GM12865 (cell line): ENCODE measurements at regions not wholly inside any gene's neighbourhood (a gene's known extent, or its start where the extent isn't known, plus 50 kb on each side); places are given as distances from the start of the nearest gene placed in this dataset.

Experiments
- DNase-seq: peaks from one replicate; pipeline ENCODE4 v3.0.0; 2010; ENCODE audit warnings: low read depth
- H3K4me3 ChIP-seq: 2 replicates; pipeline ENCODE4 v1.5.1; 2011; ENCODE audit warnings: mild to moderate bottlenecking, low read depth, low read length, control low read depth
- TF ChIP-seq, protein P1 (sequence below): IDR thresholded peaks from 2 replicates; pipeline ENCODE4 v1.5.1; 2011; ENCODE audit warnings: low read length, control low read depth, low read depth, inconsistent platforms; ENCODE audit not compliant: insufficient read depth; ENCODE audit errors: missing control alignments

- TF ChIP-seq, protein P1, sequence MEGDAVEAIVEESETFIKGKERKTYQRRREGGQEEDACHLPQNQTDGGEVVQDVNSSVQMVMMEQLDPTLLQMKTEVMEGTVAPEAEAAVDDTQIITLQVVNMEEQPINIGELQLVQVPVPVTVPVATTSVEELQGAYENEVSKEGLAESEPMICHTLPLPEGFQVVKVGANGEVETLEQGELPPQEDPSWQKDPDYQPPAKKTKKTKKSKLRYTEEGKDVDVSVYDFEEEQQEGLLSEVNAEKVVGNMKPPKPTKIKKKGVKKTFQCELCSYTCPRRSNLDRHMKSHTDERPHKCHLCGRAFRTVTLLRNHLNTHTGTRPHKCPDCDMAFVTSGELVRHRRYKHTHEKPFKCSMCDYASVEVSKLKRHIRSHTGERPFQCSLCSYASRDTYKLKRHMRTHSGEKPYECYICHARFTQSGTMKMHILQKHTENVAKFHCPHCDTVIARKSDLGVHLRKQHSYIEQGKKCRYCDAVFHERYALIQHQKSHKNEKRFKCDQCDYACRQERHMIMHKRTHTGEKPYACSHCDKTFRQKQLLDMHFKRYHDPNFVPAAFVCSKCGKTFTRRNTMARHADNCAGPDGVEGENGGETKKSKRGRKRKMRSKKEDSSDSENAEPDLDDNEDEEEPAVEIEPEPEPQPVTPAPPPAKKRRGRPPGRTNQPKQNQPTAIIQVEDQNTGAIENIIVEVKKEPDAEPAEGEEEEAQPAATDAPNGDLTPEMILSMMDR, result no peak
- no peak for DNase-seq
- no peak overlapping the region for H3K4me3 ChIP-seq
These were observed 86.3 kb downstream of the KCNRG start for GRCh38 chr13:50101590-50101989.

DNA sequence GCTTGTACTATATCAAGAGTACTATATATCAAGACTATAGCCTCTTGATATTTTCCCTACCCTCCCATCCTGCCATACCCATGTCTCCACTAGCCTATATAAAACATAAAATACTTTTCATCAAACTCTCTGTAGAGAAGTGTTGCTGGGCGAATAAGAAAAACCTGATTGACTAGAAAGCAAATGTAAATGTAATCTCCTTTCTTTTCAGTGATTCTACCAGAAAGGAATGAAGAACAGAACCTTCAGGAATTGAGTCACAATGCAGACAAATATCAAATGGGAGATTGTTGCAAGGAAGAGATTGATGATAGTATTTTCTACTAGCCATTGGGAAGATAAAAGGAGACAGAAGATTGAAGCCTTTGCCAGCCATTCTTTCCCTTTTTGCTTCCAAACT lies 89.2 kb downstream of the KCNRG start:
- no peak overlapping the region for H3K4me3 ChIP-seq
- no peak for DNase-seq
- TF ChIP-seq, protein P1, result no peak

GRCh38 chr13:50106559-50106958 lies 91.3 kb downstream of the KCNRG start:
- TF ChIP-seq, protein P1, result no peak
- no peak overlapping the region for H3K4me3 ChIP-seq
- DNase-seq, result peak; percentile 39

- TF ChIP-seq, protein P1, result no peak
- no peak for DNase-seq
- H3K4me3 ChIP-seq, result no peak overlapping the region
These were observed 92.0 kb downstream of the KCNRG start for GRCh38 chr13:50107205-50107604.

- H3K4me3 ChIP-seq, result no peak overlapping the region
- TF ChIP-seq, protein P1, result no peak
- no peak for DNase-seq
These were observed 99.7 kb downstream of the KCNRG start for GRCh38 chr13:50114961-50115360.

- no peak for DNase-seq
- no peak overlapping the region for H3K4me3 ChIP-seq
- TF ChIP-seq, protein P1, result no peak
These were observed 100.5 kb downstream of the KCNRG start for GRCh38 chr13:50115695-50116094.

DNA sequence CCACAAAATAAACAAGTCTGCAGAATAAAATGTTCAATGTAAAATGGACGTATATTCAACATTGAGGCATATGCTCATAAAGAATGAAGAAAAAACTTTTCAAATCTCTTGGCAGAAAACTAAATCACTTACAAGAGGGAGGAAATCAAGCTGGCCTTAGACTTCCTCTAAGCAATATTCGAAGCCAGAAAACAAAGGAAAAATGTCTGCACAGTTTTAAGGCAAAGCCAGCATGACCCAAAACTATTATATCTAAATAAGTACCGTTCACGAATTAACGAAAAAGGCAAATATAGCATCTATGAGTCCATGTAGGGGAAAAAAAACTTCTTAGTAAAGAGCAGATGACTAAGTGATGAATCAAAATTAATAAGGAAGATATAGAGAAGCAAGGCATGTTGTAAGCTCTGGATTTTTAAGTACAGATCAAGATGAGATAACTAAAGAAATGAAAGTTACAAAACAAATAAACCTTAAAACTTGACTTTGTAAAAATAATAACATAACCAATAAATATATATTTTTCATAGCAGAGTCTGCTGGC lies 101.3 kb downstream of the KCNRG start:
- no peak for DNase-seq
- TF ChIP-seq, protein P1, result no peak
- H3K4me3 ChIP-seq, result no peak overlapping the region
